Upper lobe of left lung (tissue), 4 donors: ENCODE measurements at regions not wholly inside any gene's neighbourhood (a gene's known extent, or its start where the extent isn't known, plus 50 kb on each side); places are given as distances from the start of the nearest gene placed in this dataset.
"Not testable (repeated sequence)": the region's sequence is repeated elsewhere in the genome, so short reads cannot be mapped to it uniquely, and the experiment has no call there.

Experiments
- EP300 ChIP-seq, 4 donors: sonication (generic); formaldehyde crosslinking; IDR thresholded peaks; one replicate each; pipeline ENCODE4 v1.5.1; 2017; ENCODE audit warnings: antibody characterized with exemption in 4 of 4, control low read depth in 2 of 4
- TF ChIP-seq, protein P1 (sequence below), 6 experiments: fragments of 450-650 bp in 4 of 6; fragments of 200-600 bp in 2 of 6; sonication (generic) in 2 of 6; IDR thresholded peaks; one replicate each; pipeline ENCODE4 v1.5.1; 2016 to 2019; ENCODE audit warnings: antibody characterized with exemption in 6 of 6

DNA sequence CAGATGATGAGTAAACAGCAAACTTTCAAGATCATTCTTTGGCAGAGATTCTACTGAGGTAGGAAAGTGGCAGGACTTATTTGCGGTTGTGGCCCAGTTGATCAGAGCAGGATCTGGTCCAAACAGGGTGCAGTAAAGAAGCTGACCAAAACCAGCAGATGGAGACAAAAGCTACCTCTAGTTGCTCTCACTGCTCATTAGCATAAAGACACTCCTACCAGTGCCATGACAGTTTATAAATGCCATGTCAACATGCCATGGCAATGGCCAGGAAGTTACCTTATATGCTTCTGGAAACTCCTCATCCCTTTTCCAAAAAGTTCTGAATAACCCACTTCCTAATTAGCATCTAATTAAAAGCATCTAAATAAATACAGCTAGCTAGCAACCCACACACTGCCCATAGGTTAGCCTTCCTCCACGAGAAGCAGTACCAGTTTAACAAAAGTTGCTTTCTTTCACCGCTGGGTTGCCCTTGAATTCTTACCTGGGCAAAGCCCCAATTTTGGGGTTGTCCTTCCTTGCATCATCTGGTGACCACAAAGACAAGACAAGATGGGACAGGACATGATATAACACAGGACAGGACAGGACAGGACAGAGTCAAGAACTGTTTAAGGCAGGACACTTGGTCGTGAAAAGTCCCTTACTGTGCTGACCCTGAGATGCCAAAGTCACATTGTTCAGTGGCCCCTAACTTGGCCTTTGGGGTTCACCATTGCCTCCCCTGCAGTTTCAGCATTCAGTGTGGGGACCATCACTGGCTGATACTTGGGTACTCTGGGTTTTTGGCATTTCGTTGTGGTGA is 59.2 kb downstream of the PPIAL4D start:
- TF ChIP-seq, protein P1, sequence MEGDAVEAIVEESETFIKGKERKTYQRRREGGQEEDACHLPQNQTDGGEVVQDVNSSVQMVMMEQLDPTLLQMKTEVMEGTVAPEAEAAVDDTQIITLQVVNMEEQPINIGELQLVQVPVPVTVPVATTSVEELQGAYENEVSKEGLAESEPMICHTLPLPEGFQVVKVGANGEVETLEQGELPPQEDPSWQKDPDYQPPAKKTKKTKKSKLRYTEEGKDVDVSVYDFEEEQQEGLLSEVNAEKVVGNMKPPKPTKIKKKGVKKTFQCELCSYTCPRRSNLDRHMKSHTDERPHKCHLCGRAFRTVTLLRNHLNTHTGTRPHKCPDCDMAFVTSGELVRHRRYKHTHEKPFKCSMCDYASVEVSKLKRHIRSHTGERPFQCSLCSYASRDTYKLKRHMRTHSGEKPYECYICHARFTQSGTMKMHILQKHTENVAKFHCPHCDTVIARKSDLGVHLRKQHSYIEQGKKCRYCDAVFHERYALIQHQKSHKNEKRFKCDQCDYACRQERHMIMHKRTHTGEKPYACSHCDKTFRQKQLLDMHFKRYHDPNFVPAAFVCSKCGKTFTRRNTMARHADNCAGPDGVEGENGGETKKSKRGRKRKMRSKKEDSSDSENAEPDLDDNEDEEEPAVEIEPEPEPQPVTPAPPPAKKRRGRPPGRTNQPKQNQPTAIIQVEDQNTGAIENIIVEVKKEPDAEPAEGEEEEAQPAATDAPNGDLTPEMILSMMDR (IDR thresholded peaks at IDR 0.05): peak in 3 of 6 experiments; percentile 25 to 43 (median 40)
- TF ChIP-seq EP300 (IDR thresholded peaks at IDR 0.05): not testable (repeated sequence)
